ENCODE measurements at regions not wholly inside any gene's neighbourhood (a gene's known extent, or its start where the extent isn't known, plus 50 kb on each side); places are given as distances from the start of the nearest gene placed in this dataset.

DNA sequence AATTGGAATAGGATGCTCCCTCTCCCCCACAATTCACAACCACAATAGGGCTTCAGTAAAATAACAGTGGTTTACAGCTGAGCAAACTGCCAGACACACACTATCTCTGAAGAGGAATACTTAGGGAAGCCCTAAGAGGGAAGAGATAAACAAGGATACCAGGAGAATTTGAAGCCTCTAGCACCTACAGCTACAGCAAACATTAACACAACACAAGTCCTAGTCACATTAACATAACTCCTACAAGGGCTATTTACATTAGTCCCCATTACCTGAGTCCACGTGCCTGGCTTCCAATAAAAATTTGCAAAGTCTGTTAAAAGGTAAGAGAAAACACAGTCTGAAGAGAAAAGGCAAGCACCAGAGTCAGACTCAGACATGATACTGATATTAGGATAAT is 346.9 kb upstream of the CDIN1 start:
- Mint-ChIP-seq H3K4me1 (no peaks in the 10 kb centered on the region), H3K4me3 (no peak overlapping the region), H3K9me3 (peaks cover 3% of the 10 kb centered on the region), H3K27ac (no peak overlapping the region), H3K27me3 (ENCODE audit: low read depth) (no peaks in the 10 kb centered on the region), H3K36me3 (ENCODE audit: low read depth) (no peaks in the 10 kb centered on the region)
- TF ChIP-seq, protein P1, sequence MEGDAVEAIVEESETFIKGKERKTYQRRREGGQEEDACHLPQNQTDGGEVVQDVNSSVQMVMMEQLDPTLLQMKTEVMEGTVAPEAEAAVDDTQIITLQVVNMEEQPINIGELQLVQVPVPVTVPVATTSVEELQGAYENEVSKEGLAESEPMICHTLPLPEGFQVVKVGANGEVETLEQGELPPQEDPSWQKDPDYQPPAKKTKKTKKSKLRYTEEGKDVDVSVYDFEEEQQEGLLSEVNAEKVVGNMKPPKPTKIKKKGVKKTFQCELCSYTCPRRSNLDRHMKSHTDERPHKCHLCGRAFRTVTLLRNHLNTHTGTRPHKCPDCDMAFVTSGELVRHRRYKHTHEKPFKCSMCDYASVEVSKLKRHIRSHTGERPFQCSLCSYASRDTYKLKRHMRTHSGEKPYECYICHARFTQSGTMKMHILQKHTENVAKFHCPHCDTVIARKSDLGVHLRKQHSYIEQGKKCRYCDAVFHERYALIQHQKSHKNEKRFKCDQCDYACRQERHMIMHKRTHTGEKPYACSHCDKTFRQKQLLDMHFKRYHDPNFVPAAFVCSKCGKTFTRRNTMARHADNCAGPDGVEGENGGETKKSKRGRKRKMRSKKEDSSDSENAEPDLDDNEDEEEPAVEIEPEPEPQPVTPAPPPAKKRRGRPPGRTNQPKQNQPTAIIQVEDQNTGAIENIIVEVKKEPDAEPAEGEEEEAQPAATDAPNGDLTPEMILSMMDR (IDR thresholded peaks at IDR 0.05; ENCODE audit: unreplicated experiment in 3 of 3): no peak

DNA sequence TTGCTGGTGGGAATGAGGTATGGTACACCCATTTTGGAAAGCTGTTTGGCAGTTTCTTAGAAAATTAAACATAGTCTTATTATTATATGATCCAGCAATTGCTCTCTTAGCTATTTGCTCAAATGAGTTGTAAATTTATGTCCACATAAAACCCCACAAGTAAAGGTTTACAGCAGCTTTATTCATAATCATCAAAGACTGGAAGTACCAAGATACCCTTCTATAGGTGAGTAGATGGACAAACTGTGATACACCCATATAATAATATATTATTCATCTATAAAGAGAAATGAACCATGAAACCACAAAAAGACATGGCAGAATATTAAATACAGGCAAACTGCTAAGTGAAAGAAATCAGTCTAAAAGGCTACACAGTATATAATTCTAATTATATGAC is 344.7 kb upstream of the CDIN1 start:
- Mint-ChIP-seq H3K36me3 (ENCODE audit: low read depth) (no peaks in the 10 kb centered on the region), H3K4me1 (no peaks in the 10 kb centered on the region), H3K27ac (no peak overlapping the region), H3K27me3 (ENCODE audit: low read depth) (no peaks in the 10 kb centered on the region), H3K9me3 (peaks cover 3% of the 10 kb centered on the region), H3K4me3 (no peak overlapping the region)
- TF ChIP-seq, protein P1 (IDR thresholded peaks at IDR 0.05; ENCODE audit: unreplicated experiment in 3 of 3): no peak

DNA sequence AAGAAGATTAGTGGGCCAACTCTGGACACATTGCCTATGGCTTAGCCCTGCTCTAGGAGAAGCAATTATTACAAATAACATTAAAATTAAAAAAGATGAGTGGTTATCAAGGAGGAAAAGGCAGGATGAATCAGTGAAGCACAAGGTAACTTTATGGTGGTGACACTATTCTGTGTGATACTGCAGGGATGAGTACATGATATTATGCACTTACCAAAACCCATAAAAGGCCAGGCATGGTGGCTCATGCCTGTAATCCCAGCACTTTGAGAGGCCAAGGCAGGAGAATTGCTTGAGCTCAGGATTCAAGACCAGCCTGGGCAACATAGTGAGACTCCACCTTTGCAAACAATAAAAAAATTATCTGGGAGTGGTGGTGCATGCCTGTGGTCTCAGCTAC is 344.3 kb upstream of the CDIN1 start:
- H3K27ac Mint-ChIP-seq: no peak overlapping the region
- H3K36me3 Mint-ChIP-seq (ENCODE audit: low read depth): no peaks in the 10 kb centered on the region
- H3K27me3 Mint-ChIP-seq (ENCODE audit: low read depth): no peaks in the 10 kb centered on the region
- no peak overlapping the region for H3K4me3 Mint-ChIP-seq
- H3K4me1 Mint-ChIP-seq: no peaks in the 10 kb centered on the region
- H3K9me3 Mint-ChIP-seq: peaks cover 3% of the 10 kb centered on the region
- TF ChIP-seq, protein P1 (IDR thresholded peaks at IDR 0.05; ENCODE audit: unreplicated experiment in 3 of 3): no peak

- TF ChIP-seq, protein P1 (IDR thresholded peaks at IDR 0.05; ENCODE audit: unreplicated experiment in 3 of 3): no peak
- Mint-ChIP-seq H3K27me3 (ENCODE audit: low read depth) (no peaks in the 10 kb centered on the region), H3K4me3 (no peak overlapping the region), H3K36me3 (ENCODE audit: low read depth) (peaks cover 7% of the 10 kb centered on the region), H3K27ac (no peak overlapping the region), H3K9me3 (peaks cover 8% of the 10 kb centered on the region), H3K4me1 (no peaks in the 10 kb centered on the region)
Measured at GRCh38 chr15:36239509-36239908, 339.9 kb upstream of the CDIN1 start.

GRCh38 chr15:36251450-36251849 is 328.0 kb upstream of the CDIN1 start:
- no peak overlapping the region for H3K4me3 Mint-ChIP-seq
- TF ChIP-seq, protein P1 (IDR thresholded peaks at IDR 0.05; ENCODE audit: unreplicated experiment in 3 of 3): no peak
- peaks cover under 1% of the 10 kb centered on the region for H3K9me3 Mint-ChIP-seq
- no peaks in the 10 kb centered on the region for H3K27me3 Mint-ChIP-seq (ENCODE audit: low read depth)
- H3K36me3 Mint-ChIP-seq (ENCODE audit: low read depth): no peaks in the 10 kb centered on the region
- H3K27ac Mint-ChIP-seq: no peak overlapping the region
- H3K4me1 Mint-ChIP-seq: peaks cover 6% of the 10 kb centered on the region

GRCh38 chr15:36252146-36252711 is 327.2 kb upstream of the CDIN1 start:
- H3K4me3 Mint-ChIP-seq: no peak overlapping the region
- no peaks in the 10 kb centered on the region for H3K9me3 Mint-ChIP-seq
- H3K4me1 Mint-ChIP-seq: peaks cover 6% of the 10 kb centered on the region
- H3K27me3 Mint-ChIP-seq (ENCODE audit: low read depth): no peaks in the 10 kb centered on the region
- no peaks in the 10 kb centered on the region for H3K36me3 Mint-ChIP-seq (ENCODE audit: low read depth)
- TF ChIP-seq, protein P1 (IDR thresholded peaks at IDR 0.05; ENCODE audit: unreplicated experiment in 3 of 3): no peak
- H3K27ac Mint-ChIP-seq: peak overlapping the region in 1 of 3 experiments; percentile 26

Measured in nephron (organoid).